ENCODE measurements at regions not wholly inside any gene's neighbourhood (a gene's known extent, or its start where the extent isn't known, plus 50 kb on each side); places are given as distances from the start of the nearest gene placed in this dataset.
A peak's percentile ranks its signal among the peaks of the same experiment; 100 is the strongest.

- intact Hi-C loops (cut with DNase I): no loop called here
- Histone ChIP-seq H3K36me3 (replicated peaks in 1 of 2; ENCODE audit: insufficient read depth in 1 of 2, low read depth in 2 of 2) (no peaks in the 10 kb centered on the region), H3K4me1 (no peaks in the 10 kb centered on the region), H3K9me3 (no peaks in the 10 kb centered on the region), H3K27ac (no peak overlapping the region), H3K27me3 (no peaks in the 10 kb centered on the region), H3K4me3 (no peak overlapping the region)
- DNase-seq (no peak), ATAC-seq (no peak)
- 30 to 59% methylated on average over 2 of the region's 2 CpGs for WGBS, 2 donors
- TF ChIP-seq POLR2A (IDR thresholded peaks at IDR 0.05): no peak
- TF ChIP-seq CTCF (IDR thresholded peaks at IDR 0.05): no peak
Observed at GRCh38 chr16:50856991-50857390, 115.1 kb downstream of the CYLD start.

- Histone ChIP-seq H3K4me3 (no peak overlapping the region), H3K27ac (no peak overlapping the region), H3K9me3 (no peaks in the 10 kb centered on the region), H3K36me3 (replicated peaks in 1 of 2; ENCODE audit: insufficient read depth in 1 of 2, low read depth in 2 of 2) (no peaks in the 10 kb centered on the region), H3K27me3 (no peaks in the 10 kb centered on the region), H3K4me1 (no peaks in the 10 kb centered on the region)
- 73 to 87% methylated on average over 1 of the region's 1 CpG for WGBS, 2 donors
- ATAC-seq (no peak), DNase-seq (no peak)
- intact Hi-C loops (cut with DNase I): no loop called here
- no peak for TF ChIP-seq CTCF (IDR thresholded peaks at IDR 0.05)
- TF ChIP-seq POLR2A (IDR thresholded peaks at IDR 0.05): no peak
Observed at GRCh38 chr16:50853329-50853728, 111.4 kb downstream of the CYLD start.

Small RNAs in the stretch of these regions (small RNA-seq; reads per million reads assigned to genes)
- 90.0 reads per million, percentile 96 among the genes with 10 or more reads in this experiment for gene RNA5SP426
